IMR-90 (cell line): ENCODE measurements at regions not wholly inside any gene's neighbourhood (a gene's known extent, or its start where the extent isn't known, plus 50 kb on each side); places are given as distances from the start of the nearest gene placed in this dataset.

ENCODE experiments used
- ATAC-seq: fragments of 200-7000 bp; cut with Tn5 transposase; 2 replicates; pipeline ENCODE4 v1.9.1; 2020; ENCODE audit warnings: low read depth, mild to moderate bottlenecking, moderate library complexity
- BruUV-seq: library from RNA; stranded (reverse); fragments of 400-500 nt; replicated peaks from 2 replicates; lab custom pipeline; 2021; lab: Mats Ljungman, UMichigan
- CTCF ChIA-PET: fragments of 300-600 bp; formaldehyde crosslinking; extraction: SDS; loops from one replicate; lab custom pipeline; 2021; ENCODE audit warnings: antibody characterized with exemption; lab: Yijun Ruan, JAX
- POLR2A ChIA-PET: fragments of 300-600 bp; sonication (Branson Sonifier 250); formaldehyde crosslinking; loops from one replicate; lab custom pipeline; 2022; ENCODE audit warnings: antibody characterized with exemption; ENCODE audit not compliant: unreplicated experiment; lab: Charles Lee
- DNase-seq: peaks from one replicate; pipeline ENCODE4 v3.0.0; 2013
- H2AFZ ChIP-seq: replicated peaks from 2 replicates; pipeline ENCODE3; 2013; ENCODE audit warnings: low read length, mild to moderate bottlenecking; ENCODE audit not compliant: poor library complexity
- H2AK5ac ChIP-seq: 2 replicates; pipeline ENCODE4 v1.6.1; 2013; ENCODE audit warnings: low read depth, low read length, inconsistent platforms
- H2AK9ac ChIP-seq: replicated peaks from 2 replicates; pipeline ENCODE3; 2013; ENCODE audit warnings: mild to moderate bottlenecking, low read depth, low read length, moderate library complexity; ENCODE audit not compliant: poor library complexity
- H2BK120ac ChIP-seq: 2 replicates; pipeline ENCODE4 v1.6.1; 2013; ENCODE audit warnings: low read depth, low read length, inconsistent platforms
- H2BK15ac ChIP-seq: 3 replicates; pipeline ENCODE4 v1.6.1; 2013; ENCODE audit warnings: low read depth, low read length, inconsistent platforms
- H2BK20ac ChIP-seq: 2 replicates; pipeline ENCODE4 v1.6.1; 2013; ENCODE audit warnings: low read depth, mild to moderate bottlenecking, inconsistent platforms, low read length, moderate library complexity
- H2BK5ac ChIP-seq: 2 replicates; pipeline ENCODE4 v1.6.1; 2013; ENCODE audit warnings: mild to moderate bottlenecking, low read depth, low read length, inconsistent platforms; ENCODE audit not compliant: poor library complexity, severe bottlenecking
- H3K14ac ChIP-seq: replicated peaks from 2 replicates; pipeline ENCODE4 v1.6.1; 2013; ENCODE audit warnings: low read depth, low read length, inconsistent platforms
- H3K18ac ChIP-seq: 2 replicates; pipeline ENCODE4 v1.6.1; 2013; ENCODE audit warnings: low read depth, low read length, control low read depth
- H3K23ac ChIP-seq: 2 replicates; pipeline ENCODE4 v1.6.1; 2013; ENCODE audit warnings: low read depth, low read length, inconsistent platforms
- H3K27ac ChIP-seq: 2 replicates; pipeline ENCODE4 v1.5.1; 2013; ENCODE audit warnings: mild to moderate bottlenecking, control low read depth, low read length; ENCODE audit not compliant: insufficient read depth
- H3K27me3 ChIP-seq: 2 replicates; pipeline ENCODE4 v1.6.1; 2013; ENCODE audit warnings: low read length; ENCODE audit not compliant: control insufficient read depth, insufficient read depth
- H3K36me3 ChIP-seq: 2 replicates; pipeline ENCODE4 v1.6.1; 2013; ENCODE audit warnings: low read length, mixed read lengths; ENCODE audit not compliant: control insufficient read depth, insufficient read depth
- H3K4ac ChIP-seq: 2 replicates; pipeline ENCODE4 v1.6.1; 2013; ENCODE audit warnings: low read depth, low read length, inconsistent platforms
- H3K4me1 ChIP-seq: 2 replicates; pipeline ENCODE4 v1.6.1; 2013; ENCODE audit warnings: low read length, mixed read lengths; ENCODE audit not compliant: control insufficient read depth, insufficient read depth
- H3K4me2 ChIP-seq: 2 replicates; pipeline ENCODE4 v1.6.1; 2013; ENCODE audit warnings: low read depth, mild to moderate bottlenecking, control low read depth, low read length, moderate library complexity
- H3K4me3 ChIP-seq: 2 replicates; pipeline ENCODE4 v1.5.1; 2013; ENCODE audit warnings: low read depth, mild to moderate bottlenecking, control low read depth, low read length, moderate library complexity; ENCODE audit not compliant: insufficient read depth
- H3K56ac ChIP-seq: 2 replicates; pipeline ENCODE4 v1.6.1; 2013; ENCODE audit warnings: low read length, inconsistent platforms; ENCODE audit not compliant: insufficient read depth; ENCODE audit errors: extremely low read depth
- H3K79me1 ChIP-seq, 2 experiments: 2 replicates each; pipeline ENCODE4 v1.6.1; 2013; ENCODE audit warnings: low read length in 2 of 2, inconsistent platforms in 1 of 2, low read depth in 1 of 2
- H3K9ac ChIP-seq: 2 replicates; pipeline ENCODE4 v1.6.1; 2013; ENCODE audit warnings: low read depth, low read length, control low read depth
- H3K9me1 ChIP-seq: 2 replicates; pipeline ENCODE4 v1.6.1; 2013; ENCODE audit warnings: low read length, inconsistent platforms; ENCODE audit not compliant: insufficient read depth
- H3K9me3 ChIP-seq: 2 replicates; pipeline ENCODE4 v1.6.1; 2013; ENCODE audit warnings: low read length; ENCODE audit not compliant: control insufficient read depth, insufficient read depth
- H4K20me1 ChIP-seq: 2 replicates; pipeline ENCODE4 v1.6.1; 2013; ENCODE audit warnings: low read length, inconsistent platforms; ENCODE audit not compliant: insufficient read depth
- H4K5ac ChIP-seq: 2 replicates; pipeline ENCODE4 v1.6.1; 2013; ENCODE audit warnings: mild to moderate bottlenecking, low read depth, low read length, control low read depth
- H4K8ac ChIP-seq, 2 experiments: 2 replicates each; pipeline ENCODE4 v1.6.1; 2013; ENCODE audit warnings: low read depth in 2 of 2, low read length in 2 of 2, control low read depth in 1 of 2, inconsistent platforms in 1 of 2
- H4K91ac ChIP-seq: 2 replicates; pipeline ENCODE4 v1.6.1; 2013; ENCODE audit warnings: low read depth, low read length, inconsistent platforms; ENCODE audit not compliant: insufficient read depth
- CHD1 ChIP-seq: IDR thresholded peaks from 2 replicates; pipeline ENCODE4 v1.6.1; 2012; ENCODE audit warnings: low read depth, low read length, improper control_type of control experiment
- ELK1 ChIP-seq: fragments of 150-350 bp; IDR thresholded peaks from 2 replicates; pipeline ENCODE4 v1.6.1; 2016; ENCODE audit warnings: low read depth, mild to moderate bottlenecking, low read length, moderate library complexity, borderline replicate concordance
- RFX5 ChIP-seq: IDR thresholded peaks from 2 replicates; pipeline ENCODE4 v1.8.0; 2012; ENCODE audit warnings: low read depth, mild to moderate bottlenecking, low read length, moderate library complexity
- WGBS, 2 experiments: methylation state at CpG; one replicate each; pipeline versions ENCODE4 v1.1.5 to v1.1.7; 2013; ENCODE audit warnings: missing lambda C conversion rate in 2 of 2; ENCODE audit not compliant: insufficient read length in 1 of 2; ENCODE audit errors: extremely low coverage in 2 of 2; 5-methylcytosine and 5-hydroxymethylcytosine counted together
- dilution Hi-C: fragments of 300-500 bp; cut with HindIII; formaldehyde crosslinking; loops from one replicate; pipeline ENCODE4 v1.14.3; 2018; ENCODE audit warnings: low sequenced_read_pairs; ENCODE audit not compliant: unreplicated experiment
- in situ Hi-C: fragments of 300-500 bp; cut with MboI; formaldehyde crosslinking; loops from 3 replicates; pipeline ENCODE4 v1.14.3; 2019; ENCODE audit warnings: low sequenced_read_pairs, inconsistent platforms, mixed read lengths
- intact Hi-C: fragments of 100-400 bp; cut with micrococcal nuclease; formaldehyde crosslinking; loops from 2 replicates; pipeline ENCODE4 v1.10.0; 2022
- TF ChIP-seq, protein P1 (sequence below): fragments of 150-350 bp; IDR thresholded peaks from 2 replicates; pipeline ENCODE4 v1.6.1; 2017; ENCODE audit warnings: mild to moderate bottlenecking, antibody characterized with exemption, low read length, low read depth

DNA sequence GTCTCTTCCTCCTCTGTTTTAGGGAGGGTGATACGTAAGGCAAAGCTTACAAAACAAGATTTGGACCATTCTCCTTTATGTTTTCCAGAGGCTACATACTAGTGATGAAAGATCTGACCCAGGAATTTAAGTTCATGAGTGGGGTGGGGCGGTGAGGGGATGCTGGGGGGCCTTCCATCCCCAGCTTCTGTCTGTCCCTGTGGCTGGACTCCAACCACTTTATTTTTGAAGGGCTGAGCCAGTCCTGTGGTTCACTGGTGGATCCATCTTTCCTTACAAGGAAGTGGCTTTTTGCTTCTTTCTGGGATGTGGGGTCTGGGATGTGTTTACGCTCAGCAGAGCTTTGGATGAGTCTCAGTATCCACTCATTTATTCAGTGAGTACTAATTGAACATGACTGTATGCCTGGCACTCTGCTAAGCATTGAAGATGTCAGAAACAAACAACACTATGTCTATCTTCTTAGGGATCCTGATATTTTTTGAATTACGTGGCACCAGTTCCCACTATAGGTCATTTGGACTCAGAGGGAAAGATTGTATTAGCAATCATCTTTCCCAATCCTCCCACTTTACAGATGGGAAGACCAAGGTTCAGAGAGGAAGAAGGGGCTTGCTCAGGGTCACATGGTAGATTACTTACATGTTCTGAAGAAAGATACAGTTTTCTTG is 291.8 kb upstream of the TBX3 start:
- Histone ChIP-seq H2BK20ac (peak overlapping the region; percentile 21; the same call in 1 of the 2 replicates), H3K56ac (no peak overlapping the region), H2BK120ac (peak overlapping the region; percentile 44), H3K4me3 (no peak overlapping the region), H3K9me1 (no peaks in the 10 kb centered on the region), H3K4me1 (no peaks in the 10 kb centered on the region), H2AK5ac (no peak overlapping the region), H4K5ac (no peak overlapping the region), H3K36me3 (no peaks in the 10 kb centered on the region), H3K27me3 (no peaks in the 10 kb centered on the region), H3K27ac (no peak overlapping the region), H3K14ac (no peak overlapping the region), H3K4ac (peak overlapping the region; percentile 28; the same call in 1 of the 2 replicates), H3K18ac (peak overlapping the region; percentile 52; the same call in 1 of the 2 replicates), H2BK15ac (peak overlapping the region; percentile 59; the same call in 1 of the 3 replicates), H4K20me1 (no peaks in the 10 kb centered on the region), H3K9me3 (no peaks in the 10 kb centered on the region), H2AFZ (no peak overlapping the region), H3K23ac (no peak overlapping the region), H2BK5ac (no peak overlapping the region), H3K79me1 (no peaks in the 10 kb centered on the region), H3K4me2 (no peak overlapping the region), H4K91ac (no peak overlapping the region), H3K9ac (no peak overlapping the region), H4K8ac (no peak overlapping the region), H2AK9ac (no peak overlapping the region)
- no TSS peak for BruUV-seq
- WGBS, 2 experiments: no CpG with 5 or more reads among the region's 4 CpGs
- ChIA-PET POLR2A (no interaction called here), CTCF (interaction anchor here (0.6 kb wide), 1 partner anchor 277 kb away, joined by 3 read pairs; no protein-coding TSS in a partner anchor)
- in situ Hi-C loops (no loop called here), dilution Hi-C loops (no loop called here), intact Hi-C loops (loop anchor here (5.0 kb wide), 1 partner anchor 293 kb away; the partner anchor contains the start of gene TBX3)
- no peak for TF ChIP-seq CHD1
- no peak for TF ChIP-seq ELK1
- TF ChIP-seq RFX5: no peak
- TF ChIP-seq, protein P1, sequence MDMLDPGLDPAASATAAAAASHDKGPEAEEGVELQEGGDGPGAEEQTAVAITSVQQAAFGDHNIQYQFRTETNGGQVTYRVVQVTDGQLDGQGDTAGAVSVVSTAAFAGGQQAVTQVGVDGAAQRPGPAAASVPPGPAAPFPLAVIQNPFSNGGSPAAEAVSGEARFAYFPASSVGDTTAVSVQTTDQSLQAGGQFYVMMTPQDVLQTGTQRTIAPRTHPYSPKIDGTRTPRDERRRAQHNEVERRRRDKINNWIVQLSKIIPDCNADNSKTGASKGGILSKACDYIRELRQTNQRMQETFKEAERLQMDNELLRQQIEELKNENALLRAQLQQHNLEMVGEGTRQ: no peak
- DNase-seq (no peak), ATAC-seq (no peak)
